ENCODE measurements at regions not wholly inside any gene's neighbourhood (a gene's known extent, or its start where the extent isn't known, plus 50 kb on each side); places are given as distances from the start of the nearest gene placed in this dataset.

GRCh38 chr2:145547620-145548019, 1027.7 kb upstream of the ZEB2 start:
- no peak overlapping the region for H3K27ac ChIP-seq (ENCODE audit: insufficient read depth, low read length)
- H3K9ac ChIP-seq (ENCODE audit: insufficient read depth, low read length): no peak overlapping the region
- no peak for DNase-seq (ENCODE audit: low read depth in 2 of 2)
- no peaks in the 10 kb centered on the region for H3K27me3 ChIP-seq (ENCODE audit: control insufficient read depth, insufficient read depth, low read length)
- no peak overlapping the region for H3K4me3 ChIP-seq (replicated peaks in 1 of 4; ENCODE audit: control extremely low read depth in 1 of 4, insufficient read depth in 1 of 4, low read depth in 3 of 4, low read length in 4 of 4)
- H2AFZ ChIP-seq (ENCODE audit: low read length): no peak overlapping the region
- no peaks in the 10 kb centered on the region for H4K20me1 ChIP-seq (ENCODE audit: control insufficient read depth, extremely low read depth, insufficient read depth, low read length)
- no peaks in the 10 kb centered on the region for H3K9me3 ChIP-seq (ENCODE audit: control insufficient read depth, insufficient read depth, low read depth, low read length)
- no peaks in the 10 kb centered on the region for H3K4me1 ChIP-seq (ENCODE audit: control insufficient read depth, extremely low read depth, insufficient read depth, low read length)
- no peaks in the 10 kb centered on the region for H3K79me2 ChIP-seq (ENCODE audit: control insufficient read depth, insufficient read depth, low read length)
- no peaks in the 10 kb centered on the region for H3K36me3 ChIP-seq (ENCODE audit: control insufficient read depth, insufficient read depth, low read length)
- no peak for TF ChIP-seq EZH2 (IDR thresholded peaks at IDR 0.05; ENCODE audit: low read length, missing control alignments)
- H3K4me2 ChIP-seq (ENCODE audit: extremely low read depth, insufficient read depth, low read length): no peak overlapping the region

GRCh38 chr2:145546091-145546490, 1026.2 kb upstream of the ZEB2 start:
- no peaks in the 10 kb centered on the region for H3K79me2 ChIP-seq (ENCODE audit: control insufficient read depth, insufficient read depth, low read length)
- no peaks in the 10 kb centered on the region for H3K9me3 ChIP-seq (ENCODE audit: control insufficient read depth, insufficient read depth, low read depth, low read length)
- H4K20me1 ChIP-seq (ENCODE audit: control insufficient read depth, extremely low read depth, insufficient read depth, low read length): no peaks in the 10 kb centered on the region
- no peak overlapping the region for H3K27ac ChIP-seq (ENCODE audit: insufficient read depth, low read length)
- H3K4me2 ChIP-seq (ENCODE audit: extremely low read depth, insufficient read depth, low read length): no peak overlapping the region
- peak; percentile 6 to 60 for DNase-seq (ENCODE audit: low read depth in 2 of 2)
- H3K4me3 ChIP-seq (replicated peaks in 1 of 4; ENCODE audit: control extremely low read depth in 1 of 4, insufficient read depth in 1 of 4, low read depth in 3 of 4, low read length in 4 of 4): no peak overlapping the region
- H3K4me1 ChIP-seq (ENCODE audit: control insufficient read depth, extremely low read depth, insufficient read depth, low read length): no peaks in the 10 kb centered on the region
- no peak overlapping the region for H3K9ac ChIP-seq (ENCODE audit: insufficient read depth, low read length)
- H2AFZ ChIP-seq (ENCODE audit: low read length): peak overlapping the region; percentile 52
- TF ChIP-seq, protein P1, sequence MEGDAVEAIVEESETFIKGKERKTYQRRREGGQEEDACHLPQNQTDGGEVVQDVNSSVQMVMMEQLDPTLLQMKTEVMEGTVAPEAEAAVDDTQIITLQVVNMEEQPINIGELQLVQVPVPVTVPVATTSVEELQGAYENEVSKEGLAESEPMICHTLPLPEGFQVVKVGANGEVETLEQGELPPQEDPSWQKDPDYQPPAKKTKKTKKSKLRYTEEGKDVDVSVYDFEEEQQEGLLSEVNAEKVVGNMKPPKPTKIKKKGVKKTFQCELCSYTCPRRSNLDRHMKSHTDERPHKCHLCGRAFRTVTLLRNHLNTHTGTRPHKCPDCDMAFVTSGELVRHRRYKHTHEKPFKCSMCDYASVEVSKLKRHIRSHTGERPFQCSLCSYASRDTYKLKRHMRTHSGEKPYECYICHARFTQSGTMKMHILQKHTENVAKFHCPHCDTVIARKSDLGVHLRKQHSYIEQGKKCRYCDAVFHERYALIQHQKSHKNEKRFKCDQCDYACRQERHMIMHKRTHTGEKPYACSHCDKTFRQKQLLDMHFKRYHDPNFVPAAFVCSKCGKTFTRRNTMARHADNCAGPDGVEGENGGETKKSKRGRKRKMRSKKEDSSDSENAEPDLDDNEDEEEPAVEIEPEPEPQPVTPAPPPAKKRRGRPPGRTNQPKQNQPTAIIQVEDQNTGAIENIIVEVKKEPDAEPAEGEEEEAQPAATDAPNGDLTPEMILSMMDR (conservative IDR thresholded peaks at IDR 0.05 in 1 of 2, IDR thresholded peaks at IDR 0.05 in 1 of 2; ENCODE audit: low read depth in 1 of 2, low read length in 2 of 2): peak; percentile 40 to 48
- no peak for TF ChIP-seq EZH2 (IDR thresholded peaks at IDR 0.05; ENCODE audit: low read length, missing control alignments)
- H3K27me3 ChIP-seq (ENCODE audit: control insufficient read depth, insufficient read depth, low read length): no peaks in the 10 kb centered on the region
- H3K36me3 ChIP-seq (ENCODE audit: control insufficient read depth, insufficient read depth, low read length): no peaks in the 10 kb centered on the region

DNA sequence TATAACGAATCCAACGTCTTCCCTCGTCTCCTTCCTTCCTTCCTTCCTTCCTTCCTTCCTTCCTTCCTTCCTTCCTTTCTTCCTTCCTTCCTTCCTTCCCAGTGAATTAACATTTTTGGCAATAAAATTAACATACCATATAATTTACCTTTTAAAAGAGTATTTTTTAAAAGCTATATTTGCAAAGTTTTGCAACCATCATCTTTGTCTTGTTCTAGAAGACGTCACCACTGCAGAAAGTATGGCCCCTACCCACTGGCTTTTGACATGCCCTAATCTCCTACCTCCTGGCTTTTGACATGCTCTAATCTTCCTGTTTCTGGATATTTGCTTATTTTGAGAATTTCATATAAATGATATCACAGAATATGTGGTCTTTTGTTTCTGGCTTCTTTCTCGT, 1023.9 kb upstream of the ZEB2 start:
- Histone ChIP-seq H3K4me1 (ENCODE audit: control insufficient read depth, extremely low read depth, insufficient read depth, low read length) (no peaks in the 10 kb centered on the region), H3K27ac (ENCODE audit: insufficient read depth, low read length) (no peak overlapping the region), H3K79me2 (ENCODE audit: control insufficient read depth, insufficient read depth, low read length) (no peaks in the 10 kb centered on the region), H3K4me3 (replicated peaks in 1 of 4; ENCODE audit: control extremely low read depth in 1 of 4, insufficient read depth in 1 of 4, low read depth in 3 of 4, low read length in 4 of 4) (no peak overlapping the region), H3K4me2 (ENCODE audit: extremely low read depth, insufficient read depth, low read length) (no peak overlapping the region), H3K27me3 (ENCODE audit: control insufficient read depth, insufficient read depth, low read length) (no peaks in the 10 kb centered on the region), H3K9ac (ENCODE audit: insufficient read depth, low read length) (no peak overlapping the region), H2AFZ (ENCODE audit: low read length) (no peak overlapping the region), H3K36me3 (ENCODE audit: control insufficient read depth, insufficient read depth, low read length) (no peaks in the 10 kb centered on the region), H3K9me3 (ENCODE audit: control insufficient read depth, insufficient read depth, low read depth, low read length) (no peaks in the 10 kb centered on the region), H4K20me1 (ENCODE audit: control insufficient read depth, extremely low read depth, insufficient read depth, low read length) (no peaks in the 10 kb centered on the region)
- TF ChIP-seq EZH2 (IDR thresholded peaks at IDR 0.05; ENCODE audit: low read length, missing control alignments): no peak
- TF ChIP-seq, protein P1 (conservative IDR thresholded peaks at IDR 0.05 in 1 of 2, IDR thresholded peaks at IDR 0.05 in 1 of 2; ENCODE audit: low read depth in 1 of 2, low read length in 2 of 2): no peak
- no peak for DNase-seq (ENCODE audit: low read depth in 2 of 2)

All from fibroblast of lung (primary cell).